ENCODE measurements at regions not wholly inside any gene's neighbourhood (a gene's known extent, or its start where the extent isn't known, plus 50 kb on each side); places are given as distances from the start of the nearest gene placed in this dataset.

- no peaks in the 10 kb centered on the region for H3K79me2 ChIP-seq (ENCODE audit: control insufficient read depth, insufficient read depth, low read length)
These were observed 107.9 kb upstream of the SPACA1 start for GRCh38 chr6:87939776-87940175.

GRCh38 chr6:87938287-87938686 lies 109.4 kb upstream of the SPACA1 start:
- H3K4me3 ChIP-seq (replicated peaks in 1 of 4; ENCODE audit: control extremely low read depth in 1 of 4, insufficient read depth in 1 of 4, low read depth in 3 of 4, low read length in 4 of 4), result no peak overlapping the region
- TF ChIP-seq CTCF (conservative IDR thresholded peaks at IDR 0.05 in 1 of 2, IDR thresholded peaks at IDR 0.05 in 1 of 2; ENCODE audit: low read depth in 1 of 2, low read length in 2 of 2), result no peak
- no peak for TF ChIP-seq EZH2 (IDR thresholded peaks at IDR 0.05; ENCODE audit: low read length, missing control alignments)
- no peaks in the 10 kb centered on the region for H3K36me3 ChIP-seq (ENCODE audit: control insufficient read depth, insufficient read depth, low read length)
- DNase-seq (ENCODE audit: low read depth in 2 of 2), result no peak
- no peaks in the 10 kb centered on the region for H3K27me3 ChIP-seq (ENCODE audit: control insufficient read depth, insufficient read depth, low read length)
- H3K4me2 ChIP-seq (ENCODE audit: extremely low read depth, insufficient read depth, low read length), result no peak overlapping the region
- no peaks in the 10 kb centered on the region for H4K20me1 ChIP-seq (ENCODE audit: control insufficient read depth, extremely low read depth, insufficient read depth, low read length)
- H3K9me3 ChIP-seq (ENCODE audit: control insufficient read depth, insufficient read depth, low read depth, low read length), result no peaks in the 10 kb centered on the region
- H2AFZ ChIP-seq (ENCODE audit: low read length), result no peak overlapping the region
- H3K79me2 ChIP-seq (ENCODE audit: control insufficient read depth, insufficient read depth, low read length), result no peaks in the 10 kb centered on the region
- H3K27ac ChIP-seq (ENCODE audit: insufficient read depth, low read length), result no peak overlapping the region
- no peak overlapping the region for H3K9ac ChIP-seq (ENCODE audit: insufficient read depth, low read length)
- no peaks in the 10 kb centered on the region for H3K4me1 ChIP-seq (ENCODE audit: control insufficient read depth, extremely low read depth, insufficient read depth, low read length)

More at GRCh38 chr6:87939776-87940175, 107.9 kb upstream of the SPACA1 start:
- TF ChIP-seq EZH2 (IDR thresholded peaks at IDR 0.05; ENCODE audit: low read length, missing control alignments) (no peak), CTCF (conservative IDR thresholded peaks at IDR 0.05 in 1 of 2, IDR thresholded peaks at IDR 0.05 in 1 of 2; ENCODE audit: low read depth in 1 of 2, low read length in 2 of 2) (no peak)
- H3K27ac ChIP-seq (ENCODE audit: insufficient read depth, low read length), result no peak overlapping the region
- no peak overlapping the region for H3K4me3 ChIP-seq (replicated peaks in 1 of 4; ENCODE audit: control extremely low read depth in 1 of 4, insufficient read depth in 1 of 4, low read depth in 3 of 4, low read length in 4 of 4)
- H3K9me3 ChIP-seq (ENCODE audit: control insufficient read depth, insufficient read depth, low read depth, low read length), result no peaks in the 10 kb centered on the region
- no peaks in the 10 kb centered on the region for H3K4me1 ChIP-seq (ENCODE audit: control insufficient read depth, extremely low read depth, insufficient read depth, low read length)
- no peak overlapping the region for H3K9ac ChIP-seq (ENCODE audit: insufficient read depth, low read length)
- DNase-seq (ENCODE audit: low read depth in 2 of 2), result no peak
- H4K20me1 ChIP-seq (ENCODE audit: control insufficient read depth, extremely low read depth, insufficient read depth, low read length), result no peaks in the 10 kb centered on the region
- no peak overlapping the region for H2AFZ ChIP-seq (ENCODE audit: low read length)
- no peaks in the 10 kb centered on the region for H3K36me3 ChIP-seq (ENCODE audit: control insufficient read depth, insufficient read depth, low read length)
- H3K27me3 ChIP-seq (ENCODE audit: control insufficient read depth, insufficient read depth, low read length), result no peaks in the 10 kb centered on the region
- no peak overlapping the region for H3K4me2 ChIP-seq (ENCODE audit: extremely low read depth, insufficient read depth, low read length)

GRCh38 chr6:87936065-87936464 lies 111.6 kb upstream of the SPACA1 start:
- no peak overlapping the region for H3K27ac ChIP-seq (ENCODE audit: insufficient read depth, low read length)
- peaks cover 5% of the 10 kb centered on the region for H3K27me3 ChIP-seq (ENCODE audit: control insufficient read depth, insufficient read depth, low read length)
- H4K20me1 ChIP-seq (ENCODE audit: control insufficient read depth, extremely low read depth, insufficient read depth, low read length), result no peaks in the 10 kb centered on the region
- no peak for DNase-seq (ENCODE audit: low read depth in 2 of 2)
- no peaks in the 10 kb centered on the region for H3K9me3 ChIP-seq (ENCODE audit: control insufficient read depth, insufficient read depth, low read depth, low read length)
- H3K4me1 ChIP-seq (ENCODE audit: control insufficient read depth, extremely low read depth, insufficient read depth, low read length), result no peaks in the 10 kb centered on the region
- H3K36me3 ChIP-seq (ENCODE audit: control insufficient read depth, insufficient read depth, low read length), result no peaks in the 10 kb centered on the region
- H3K4me2 ChIP-seq (ENCODE audit: extremely low read depth, insufficient read depth, low read length), result no peak overlapping the region
- H3K79me2 ChIP-seq (ENCODE audit: control insufficient read depth, insufficient read depth, low read length), result no peaks in the 10 kb centered on the region
- H3K9ac ChIP-seq (ENCODE audit: insufficient read depth, low read length), result no peak overlapping the region
- H2AFZ ChIP-seq (ENCODE audit: low read length), result no peak overlapping the region
- TF ChIP-seq CTCF (conservative IDR thresholded peaks at IDR 0.05 in 1 of 2, IDR thresholded peaks at IDR 0.05 in 1 of 2; ENCODE audit: low read depth in 1 of 2, low read length in 2 of 2) (no peak), EZH2 (IDR thresholded peaks at IDR 0.05; ENCODE audit: low read length, missing control alignments) (no peak)
- H3K4me3 ChIP-seq (replicated peaks in 1 of 4; ENCODE audit: control extremely low read depth in 1 of 4, insufficient read depth in 1 of 4, low read depth in 3 of 4, low read length in 4 of 4), result no peak overlapping the region
